Natural killer cell (primary cell): ENCODE measurements at regions not wholly inside any gene's neighbourhood (a gene's known extent, or its start where the extent isn't known, plus 50 kb on each side); places are given as distances from the start of the nearest gene placed in this dataset.

Experiments used
- ATAC-seq, 3 donors: fragments of 150-1000 bp in 2 of 3; fragments of 200-7000 bp in 1 of 3; cut with Tn5 transposase; 1 replicate in 1 of 3; 2 replicates in 2 of 3; pipeline ENCODE4 v1.10.0; 2021; ENCODE audit warnings: mild to moderate bottlenecking in 2 of 3, moderate library complexity in 2 of 3
- DNase-seq, 2 donors: peaks; one replicate each; pipeline versions ENCODE4 v3.0.0 to v3.0.0-alpha.2; 2013 to 2021; ENCODE audit warnings: mixed read lengths in 1 of 2
- H3K27ac ChIP-seq: one replicate; pipeline ENCODE4 v1.5.1; 2013; ENCODE audit warnings: mild to moderate bottlenecking, low read length
- H3K27me3 ChIP-seq: one replicate; pipeline ENCODE4 v1.6.1; 2013; ENCODE audit warnings: low read length; ENCODE audit not compliant: control insufficient read depth, insufficient read depth
- H3K36me3 ChIP-seq: one replicate; pipeline ENCODE4 v1.6.1; 2013; ENCODE audit warnings: low read length; ENCODE audit not compliant: control insufficient read depth, insufficient read depth
- H3K4me1 ChIP-seq: one replicate; pipeline ENCODE4 v1.6.1; 2013; ENCODE audit warnings: low read length; ENCODE audit not compliant: control insufficient read depth, insufficient read depth
- H3K4me3 ChIP-seq: one replicate; pipeline ENCODE4 v1.5.1; 2013; ENCODE audit warnings: low read length
- H3K9me3 ChIP-seq: one replicate; pipeline ENCODE4 v1.6.1; 2013; ENCODE audit warnings: low read length; ENCODE audit not compliant: control insufficient read depth, insufficient read depth
- H3K27ac Mint-ChIP-seq, 2 donors: one replicate each; pipeline ENCODE4 v1.8.0; 2022; ENCODE audit warnings: mild to moderate bottlenecking in 2 of 2, mixed read lengths in 2 of 2, moderate library complexity in 1 of 2
- H3K27me3 Mint-ChIP-seq, 2 donors: one replicate each; pipeline ENCODE4 v1.8.0; 2022; ENCODE audit warnings: low read depth in 2 of 2, mixed read lengths in 2 of 2
- H3K36me3 Mint-ChIP-seq: one replicate; pipeline ENCODE4 v1.8.0; 2022; ENCODE audit warnings: mixed read lengths
- H3K4me1 Mint-ChIP-seq, 2 donors: one replicate each; pipeline ENCODE4 v1.8.0; 2022; ENCODE audit warnings: mixed read lengths in 2 of 2
- H3K4me3 Mint-ChIP-seq: one replicate; pipeline ENCODE4 v1.8.0; 2022; ENCODE audit warnings: mild to moderate bottlenecking, moderate library complexity, mixed read lengths
- H3K9me3 Mint-ChIP-seq, 2 donors: one replicate each; pipeline ENCODE4 v1.8.0; 2022; ENCODE audit warnings: mixed read lengths in 2 of 2
- WGBS: methylation state at CpG from one replicate; pipeline ENCODE4 v1.1.7; 2013; ENCODE audit warnings: missing lambda C conversion rate; ENCODE audit not compliant: insufficient coverage; 5-methylcytosine and 5-hydroxymethylcytosine counted together
- intact Hi-C: fragments of 100-400 bp; cut with micrococcal nuclease; formaldehyde crosslinking; loops from one replicate; pipeline ENCODE4 v1.14.2; 2022
- TF ChIP-seq, protein P1 (sequence below): fragments of 200-600 bp; IDR thresholded peaks from one replicate; pipeline ENCODE4 v1.8.0; 2022; ENCODE audit warnings: antibody characterized with exemption

GRCh38 chr10:37703114-37703513 lies 154.3 kb downstream of the ZNF248 start:
- peaks cover 48% of the 10 kb centered on the region for H3K9me3 ChIP-seq
- H3K27ac ChIP-seq: no peak overlapping the region
- TF ChIP-seq, protein P1, sequence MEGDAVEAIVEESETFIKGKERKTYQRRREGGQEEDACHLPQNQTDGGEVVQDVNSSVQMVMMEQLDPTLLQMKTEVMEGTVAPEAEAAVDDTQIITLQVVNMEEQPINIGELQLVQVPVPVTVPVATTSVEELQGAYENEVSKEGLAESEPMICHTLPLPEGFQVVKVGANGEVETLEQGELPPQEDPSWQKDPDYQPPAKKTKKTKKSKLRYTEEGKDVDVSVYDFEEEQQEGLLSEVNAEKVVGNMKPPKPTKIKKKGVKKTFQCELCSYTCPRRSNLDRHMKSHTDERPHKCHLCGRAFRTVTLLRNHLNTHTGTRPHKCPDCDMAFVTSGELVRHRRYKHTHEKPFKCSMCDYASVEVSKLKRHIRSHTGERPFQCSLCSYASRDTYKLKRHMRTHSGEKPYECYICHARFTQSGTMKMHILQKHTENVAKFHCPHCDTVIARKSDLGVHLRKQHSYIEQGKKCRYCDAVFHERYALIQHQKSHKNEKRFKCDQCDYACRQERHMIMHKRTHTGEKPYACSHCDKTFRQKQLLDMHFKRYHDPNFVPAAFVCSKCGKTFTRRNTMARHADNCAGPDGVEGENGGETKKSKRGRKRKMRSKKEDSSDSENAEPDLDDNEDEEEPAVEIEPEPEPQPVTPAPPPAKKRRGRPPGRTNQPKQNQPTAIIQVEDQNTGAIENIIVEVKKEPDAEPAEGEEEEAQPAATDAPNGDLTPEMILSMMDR: no peak
- intact Hi-C loops: no loop called here
- H3K4me1 ChIP-seq: no peaks in the 10 kb centered on the region
- H3K36me3 ChIP-seq: no peaks in the 10 kb centered on the region
- Mint-ChIP-seq H3K4me1 (no peaks in the 10 kb centered on the region), H3K27me3 (no peaks in the 10 kb centered on the region), H3K9me3 (peaks cover 6 to 14% of the 10 kb centered on the region in 2 donors), H3K36me3 (no peaks in the 10 kb centered on the region), H3K4me3 (no peak overlapping the region), H3K27ac (no peak overlapping the region)
- DNase-seq (no peak), ATAC-seq (no peak)
- WGBS: 80% methylated on average over 4 of the region's 4 CpGs
- H3K4me3 ChIP-seq: no peak overlapping the region
- no peaks in the 10 kb centered on the region for H3K27me3 ChIP-seq

GRCh38 chr10:37701781-37702493 lies 155.5 kb downstream of the ZNF248 start:
- TF ChIP-seq, protein P1: no peak
- Mint-ChIP-seq H3K4me3 (no peak overlapping the region), H3K4me1 (no peaks in the 10 kb centered on the region), H3K27me3 (no peaks in the 10 kb centered on the region), H3K9me3 (peaks cover 6 to 10% of the 10 kb centered on the region in 2 donors), H3K27ac (no peak overlapping the region), H3K36me3 (no peaks in the 10 kb centered on the region)
- WGBS: 83% methylated on average over 16 of the region's 16 CpGs
- H3K9me3 ChIP-seq: peaks cover 48% of the 10 kb centered on the region
- DNase-seq (no peak), ATAC-seq (no peak)
- H3K27me3 ChIP-seq: no peaks in the 10 kb centered on the region
- no peak overlapping the region for H3K27ac ChIP-seq
- H3K4me3 ChIP-seq: no peak overlapping the region
- H3K4me1 ChIP-seq: no peaks in the 10 kb centered on the region
- no peaks in the 10 kb centered on the region for H3K36me3 ChIP-seq
- intact Hi-C loops: no loop called here

- DNase-seq: no peak
- Mint-ChIP-seq H3K27me3 (no peaks in the 10 kb centered on the region), H3K9me3 (peaks cover 2 to 9% of the 10 kb centered on the region in 2 donors), H3K4me3 (no peak overlapping the region), H3K27ac (no peak overlapping the region), H3K4me1 (no peaks in the 10 kb centered on the region), H3K36me3 (no peaks in the 10 kb centered on the region)
- Histone ChIP-seq H3K9me3 (peaks cover 47% of the 10 kb centered on the region), H3K4me1 (no peaks in the 10 kb centered on the region), H3K36me3 (no peaks in the 10 kb centered on the region), H3K27me3 (no peaks in the 10 kb centered on the region), H3K4me3 (no peak overlapping the region), H3K27ac (no peak overlapping the region)
- TF ChIP-seq, protein P1: no peak
- no peak for ATAC-seq
- intact Hi-C loops: no loop called here
- 87% methylated on average over 37 of the region's 37 CpGs for WGBS
Measured at GRCh38 chr10:37700886-37701780, 156.3 kb downstream of the ZNF248 start.
